Kidney epithelial cell (primary cell): ENCODE measurements at regions not wholly inside any gene's neighbourhood (a gene's known extent, or its start where the extent isn't known, plus 50 kb on each side); places are given as distances from the start of the nearest gene placed in this dataset.

Source experiments
- DNase-seq: peaks from one replicate; pipeline ENCODE4 v3.0.0-alpha.2; 2010; ENCODE audit warnings: low read depth
- H3K27me3 ChIP-seq: 2 replicates; pipeline ENCODE4 v1.6.0; 2011; ENCODE audit warnings: low read length; ENCODE audit not compliant: control insufficient read depth, insufficient read depth
- H3K36me3 ChIP-seq: 2 replicates; pipeline ENCODE4 v1.5.1; 2011; ENCODE audit warnings: low read length; ENCODE audit not compliant: control insufficient read depth, insufficient read depth
- H3K4me3 ChIP-seq: 2 replicates; pipeline ENCODE4 v1.5.1; 2011; ENCODE audit warnings: low read depth, mild to moderate bottlenecking, control low read depth, low read length
- CTCF ChIP-seq: IDR thresholded peaks from 2 replicates; pipeline ENCODE4 v1.5.1; 2011; ENCODE audit warnings: mild to moderate bottlenecking, moderate library complexity, low read length, control low read depth, inconsistent platforms; ENCODE audit not compliant: insufficient read depth, poor library complexity, severe bottlenecking

- Histone ChIP-seq H3K36me3 (no peaks in the 10 kb centered on the region), H3K27me3 (no peaks in the 10 kb centered on the region), H3K4me3 (no peak overlapping the region)
- no peak for TF ChIP-seq CTCF
- DNase-seq = no peak
Observed at GRCh38 chr2:47243596-47244323, 67.4 kb upstream of the CALM2 start.

GRCh38 chr2:47241715-47242114 is 65.4 kb upstream of the CALM2 start:
- H3K36me3 ChIP-seq = no peaks in the 10 kb centered on the region
- no peak overlapping the region for H3K4me3 ChIP-seq
- no peak for TF ChIP-seq CTCF
- H3K27me3 ChIP-seq = no peaks in the 10 kb centered on the region
- DNase-seq = no peak

GRCh38 chr2:47239119-47239969 is 63.0 kb upstream of the CALM2 start:
- TF ChIP-seq CTCF = no peak
- Histone ChIP-seq H3K4me3 (no peak overlapping the region), H3K27me3 (no peaks in the 10 kb centered on the region), H3K36me3 (no peaks in the 10 kb centered on the region)
- DNase-seq = no peak

GRCh38 chr2:47238638-47239037 is 62.3 kb upstream of the CALM2 start:
- Histone ChIP-seq H3K27me3 (no peaks in the 10 kb centered on the region), H3K36me3 (no peaks in the 10 kb centered on the region), H3K4me3 (no peak overlapping the region)
- no peak for DNase-seq
- no peak for TF ChIP-seq CTCF

GRCh38 chr2:47237375-47238334 is 61.3 kb upstream of the CALM2 start:
- Histone ChIP-seq H3K36me3 (no peaks in the 10 kb centered on the region), H3K27me3 (no peaks in the 10 kb centered on the region), H3K4me3 (no peak overlapping the region)
- no peak for DNase-seq
- TF ChIP-seq CTCF = no peak
